Immature natural killer cell (primary cell): ENCODE measurements at regions not wholly inside any gene's neighbourhood (a gene's known extent, or its start where the extent isn't known, plus 50 kb on each side); places are given as distances from the start of the nearest gene placed in this dataset.
A peak's percentile ranks its signal among the peaks of the same experiment; 100 is the strongest.
"Not testable (repeated sequence)": the region's sequence is repeated elsewhere in the genome, so short reads cannot be mapped to it uniquely, and the experiment has no call there.

Source experiments
- DNase-seq, 3 donors: peaks; one replicate each; pipeline ENCODE4 v3.0.0; 2022; ENCODE audit warnings: mixed read lengths in 1 of 3
- H3K27ac Mint-ChIP-seq, 6 donors: one replicate each; pipeline ENCODE4 v1.8.0; 2020; ENCODE audit warnings: mixed read lengths in 6 of 6, mild to moderate bottlenecking in 5 of 6, inconsistent platforms in 4 of 6, moderate library complexity in 3 of 6
- H3K27me3 Mint-ChIP-seq, 3 donors: one replicate each; pipeline ENCODE4 v1.8.0; 2020 to 2021; ENCODE audit warnings: low read depth in 3 of 3, mild to moderate bottlenecking in 3 of 3, mixed read lengths in 3 of 3, moderate library complexity in 3 of 3, inconsistent platforms in 1 of 3
- H3K36me3 Mint-ChIP-seq, 3 donors: one replicate each; pipeline ENCODE4 v1.8.0; 2020; ENCODE audit warnings: mixed read lengths in 3 of 3, inconsistent platforms in 2 of 3, mild to moderate bottlenecking in 2 of 3
- H3K4me1 Mint-ChIP-seq, 2 donors: one replicate each; pipeline ENCODE4 v1.8.0; 2020; ENCODE audit warnings: inconsistent platforms in 2 of 2, mild to moderate bottlenecking in 2 of 2, mixed read lengths in 2 of 2, moderate library complexity in 1 of 2
- H3K4me3 Mint-ChIP-seq, 5 donors: one replicate each; pipeline ENCODE4 v1.8.0; 2020; ENCODE audit warnings: mild to moderate bottlenecking in 5 of 5, mixed read lengths in 5 of 5, inconsistent platforms in 3 of 5, moderate library complexity in 3 of 5
- H3K9me3 Mint-ChIP-seq, 6 donors: one replicate each; pipeline ENCODE4 v1.8.0; 2020; ENCODE audit warnings: mild to moderate bottlenecking in 6 of 6, mixed read lengths in 6 of 6, inconsistent platforms in 4 of 6, moderate library complexity in 3 of 6

GRCh38 chr14:105622329-105622955, 96.1 kb downstream of the TMEM121 start:
- H3K27me3 Mint-ChIP-seq, result peaks cover 0 to under 1% (median under 1%) of the 10 kb centered on the region in 3 donors
- DNase-seq, result no peak

GRCh38 chr14:105623178-105623577, 96.8 kb downstream of the TMEM121 start:
- H3K27me3 Mint-ChIP-seq, H3K36me3 Mint-ChIP-seq, H3K4me3 Mint-ChIP-seq, H3K27ac Mint-ChIP-seq, DNase-seq, H3K9me3 Mint-ChIP-seq, H3K4me1 Mint-ChIP-seq: not testable (repeated sequence)

More at GRCh38 chr14:105622329-105622955, 96.1 kb downstream of the TMEM121 start:
- H3K9me3 Mint-ChIP-seq, result peaks cover 0 to under 1% (median 0%) of the 10 kb centered on the region in 6 donors
- H3K4me3 Mint-ChIP-seq, result no peak overlapping the region
- H3K36me3 Mint-ChIP-seq, result no peaks in the 10 kb centered on the region
- H3K4me1 Mint-ChIP-seq, result peaks cover 0 to 2% of the 10 kb centered on the region in 2 donors
- H3K27ac Mint-ChIP-seq, result no peak overlapping the region

- H3K4me1 Mint-ChIP-seq, H3K27me3 Mint-ChIP-seq, H3K9me3 Mint-ChIP-seq, H3K36me3 Mint-ChIP-seq, DNase-seq, H3K27ac Mint-ChIP-seq, H3K4me3 Mint-ChIP-seq: not testable (repeated sequence)
Measured at GRCh38 chr14:105624346-105624745, 98.0 kb downstream of the TMEM121 start.

- not testable (repeated sequence) for H3K4me1 Mint-ChIP-seq, H3K36me3 Mint-ChIP-seq, H3K9me3 Mint-ChIP-seq, H3K27ac Mint-ChIP-seq, DNase-seq, H3K4me3 Mint-ChIP-seq, H3K27me3 Mint-ChIP-seq
Measured at GRCh38 chr14:105624749-105625434, 98.5 kb downstream of the TMEM121 start.

- not testable (repeated sequence) for H3K27me3 Mint-ChIP-seq, H3K4me3 Mint-ChIP-seq, H3K4me1 Mint-ChIP-seq, H3K9me3 Mint-ChIP-seq, DNase-seq, H3K27ac Mint-ChIP-seq, H3K36me3 Mint-ChIP-seq
Measured at GRCh38 chr14:105625448-105625847, 99.1 kb downstream of the TMEM121 start.

- H3K4me1 Mint-ChIP-seq, H3K4me3 Mint-ChIP-seq, H3K27me3 Mint-ChIP-seq, H3K27ac Mint-ChIP-seq, DNase-seq, H3K36me3 Mint-ChIP-seq, H3K9me3 Mint-ChIP-seq: not testable (repeated sequence)
Measured at GRCh38 chr14:105626111-105626510, 99.7 kb downstream of the TMEM121 start.

- H3K9me3 Mint-ChIP-seq, H3K4me1 Mint-ChIP-seq, H3K36me3 Mint-ChIP-seq, DNase-seq, H3K27ac Mint-ChIP-seq, H3K4me3 Mint-ChIP-seq, H3K27me3 Mint-ChIP-seq: not testable (repeated sequence)
Measured at GRCh38 chr14:105626651-105627050, 100.3 kb downstream of the TMEM121 start.

- not testable (repeated sequence) for H3K9me3 Mint-ChIP-seq, DNase-seq, H3K27me3 Mint-ChIP-seq, H3K36me3 Mint-ChIP-seq, H3K4me1 Mint-ChIP-seq, H3K4me3 Mint-ChIP-seq, H3K27ac Mint-ChIP-seq
Measured at GRCh38 chr14:105627287-105627686, 100.9 kb downstream of the TMEM121 start.

- no peak overlapping the region for H3K27ac Mint-ChIP-seq
- H3K27me3 Mint-ChIP-seq, result peaks cover 0 to 10% (median 1%) of the 10 kb centered on the region in 3 donors
- no peaks in the 10 kb centered on the region for H3K4me1 Mint-ChIP-seq
- H3K9me3 Mint-ChIP-seq, result peaks cover 0 to 5% (median 1%) of the 10 kb centered on the region in 6 donors
- DNase-seq, result no peak
- peaks cover 0 to 4% (median 3%) of the 10 kb centered on the region in 3 donors for H3K36me3 Mint-ChIP-seq
- H3K4me3 Mint-ChIP-seq, result no peak overlapping the region
Measured at GRCh38 chr14:105627701-105628100, 101.3 kb downstream of the TMEM121 start.

GRCh38 chr14:105628126-105628525, 101.7 kb downstream of the TMEM121 start:
- not testable (repeated sequence) for H3K4me1 Mint-ChIP-seq, H3K27ac Mint-ChIP-seq, DNase-seq, H3K9me3 Mint-ChIP-seq, H3K4me3 Mint-ChIP-seq, H3K36me3 Mint-ChIP-seq, H3K27me3 Mint-ChIP-seq

- H3K27me3 Mint-ChIP-seq, H3K4me1 Mint-ChIP-seq, DNase-seq, H3K36me3 Mint-ChIP-seq, H3K27ac Mint-ChIP-seq, H3K9me3 Mint-ChIP-seq, H3K4me3 Mint-ChIP-seq: not testable (repeated sequence)
Measured at GRCh38 chr14:105628531-105629067, 102.2 kb downstream of the TMEM121 start.

GRCh38 chr14:105629091-105629885, 102.9 kb downstream of the TMEM121 start:
- Mint-ChIP-seq H3K4me3 (peak overlapping the region in 1 of 5 donors; percentile 27), H3K27me3 (peaks cover 0 to 12% (median 1%) of the 10 kb centered on the region in 3 donors)
- not testable (repeated sequence) for H3K27ac Mint-ChIP-seq, H3K9me3 Mint-ChIP-seq, H3K4me1 Mint-ChIP-seq, DNase-seq, H3K36me3 Mint-ChIP-seq

GRCh38 chr14:105629886-105630215, 103.5 kb downstream of the TMEM121 start:
- Mint-ChIP-seq H3K4me1 (no peaks in the 10 kb centered on the region), H3K9me3 (peaks cover 0 to 5% (median 1%) of the 10 kb centered on the region in 6 donors), H3K27me3 (peaks cover 0 to 12% (median 1%) of the 10 kb centered on the region in 3 donors), H3K4me3 (no peak overlapping the region), H3K27ac (no peak overlapping the region), H3K36me3 (peaks cover 0 to 4% (median 3%) of the 10 kb centered on the region in 3 donors)
- DNase-seq, result no peak

- not testable (repeated sequence) for H3K4me3 Mint-ChIP-seq
Measured at GRCh38 chr14:105630293-105630934, 104.0 kb downstream of the TMEM121 start.

More at GRCh38 chr14:105630293-105630934, 104.0 kb downstream of the TMEM121 start:
- H3K9me3 Mint-ChIP-seq, H3K36me3 Mint-ChIP-seq, H3K27ac Mint-ChIP-seq, DNase-seq, H3K4me1 Mint-ChIP-seq: not testable (repeated sequence)
- peaks cover 0 to 12% (median 1%) of the 10 kb centered on the region in 3 donors for H3K27me3 Mint-ChIP-seq
